Mucosa of descending colon (tissue), 3 donors: ENCODE measurements at regions not wholly inside any gene's neighbourhood (a gene's known extent, or its start where the extent isn't known, plus 50 kb on each side); places are given as distances from the start of the nearest gene placed in this dataset.

Source experiments
- ATAC-seq: fragments of 200-7000 bp; cut with Tn5 transposase; one replicate; pipeline ENCODE4 v1.9.1; 2020; ENCODE audit warnings: mild to moderate bottlenecking, moderate library complexity
- DNase-seq, 3 donors: peaks; one replicate each; pipeline ENCODE4 v3.0.0-alpha.2; 2020
- H3K36me3 ChIP-seq: fragments of 200-600 bp; one replicate; pipeline ENCODE4 v1.8.0; 2021; ENCODE audit warnings: low read depth, mild to moderate bottlenecking
- H3K4me1 ChIP-seq: fragments of 200-600 bp; one replicate; pipeline ENCODE4 v1.8.0; 2021; ENCODE audit warnings: low read depth, mild to moderate bottlenecking
- H3K4me3 ChIP-seq: fragments of 200-600 bp; one replicate; pipeline ENCODE4 v1.8.0; 2021; ENCODE audit warnings: mild to moderate bottlenecking
- H3K9me3 ChIP-seq: fragments of 200-600 bp; one replicate; pipeline ENCODE4 v1.8.0; 2021; ENCODE audit warnings: mild to moderate bottlenecking
- CTCF ChIP-seq: fragments of 200-600 bp; IDR thresholded peaks from one replicate; pipeline ENCODE4 v1.8.0; 2022; ENCODE audit warnings: antibody characterized with exemption, mild to moderate bottlenecking
- intact Hi-C, 2 donors: fragments of 100-400 bp; cut with DNase I in 1 of 2; cut with micrococcal nuclease in 1 of 2; formaldehyde crosslinking; loops; one replicate each; pipeline versions ENCODE4 v1.11.0 to v1.11.1; 2022; cut with DNase I, micrococcal nuclease
- donor health status: DM: no; HTN: no; CAD: no; lungs with moderate emphysema.
- donor health status: DM: no; HTN: no; CAD: no.
- donor health status: DM: no; HTN: yes; CAD: no.

- no peak for ATAC-seq
- Histone ChIP-seq H3K4me3 (no peak overlapping the region), H3K9me3 (no peaks in the 10 kb centered on the region), H3K36me3 (no peaks in the 10 kb centered on the region), H3K4me1 (no peaks in the 10 kb centered on the region)
- TF ChIP-seq CTCF = no peak
- intact Hi-C loops = no loop called here
- no peak for DNase-seq
These were observed 420.0 kb upstream of the SLC30A5 start for GRCh38 chr5:68673823-68674180.

- DNase-seq = no peak
- intact Hi-C loops = no loop called here
- Histone ChIP-seq H3K4me3 (no peak overlapping the region), H3K4me1 (no peaks in the 10 kb centered on the region), H3K9me3 (no peaks in the 10 kb centered on the region), H3K36me3 (no peaks in the 10 kb centered on the region)
- TF ChIP-seq CTCF = no peak
- no peak for ATAC-seq
These were observed 414.8 kb upstream of the SLC30A5 start for GRCh38 chr5:68679041-68679440.

GRCh38 chr5:68680366-68680765 lies 413.4 kb upstream of the SLC30A5 start:
- ATAC-seq (no peak), DNase-seq (no peak)
- Histone ChIP-seq H3K4me3 (no peak overlapping the region), H3K4me1 (no peaks in the 10 kb centered on the region), H3K36me3 (no peaks in the 10 kb centered on the region), H3K9me3 (no peaks in the 10 kb centered on the region)
- intact Hi-C loops = no loop called here
- TF ChIP-seq CTCF = no peak

- H3K36me3 ChIP-seq = no peaks in the 10 kb centered on the region
- no peaks in the 10 kb centered on the region for H3K9me3 ChIP-seq
- H3K4me1 ChIP-seq = no peaks in the 10 kb centered on the region
- ATAC-seq (no peak), DNase-seq (no peak)
- no peak for TF ChIP-seq CTCF
- intact Hi-C loops = no loop called here
- H3K4me3 ChIP-seq = no peak overlapping the region
These were observed 411.9 kb upstream of the SLC30A5 start for GRCh38 chr5:68681929-68682328.

GRCh38 chr5:68682400-68683160 lies 411.2 kb upstream of the SLC30A5 start:
- DNase-seq (peak; percentile 40 to 77 (median 44)), ATAC-seq (peak; percentile 92)
- no peak overlapping the region for H3K4me3 ChIP-seq
- H3K36me3 ChIP-seq = no peaks in the 10 kb centered on the region
- H3K4me1 ChIP-seq = no peaks in the 10 kb centered on the region
- intact Hi-C loops = no loop called here
- no peak for TF ChIP-seq CTCF
- H3K9me3 ChIP-seq = no peaks in the 10 kb centered on the region

GRCh38 chr5:68683632-68684036 lies 410.2 kb upstream of the SLC30A5 start:
- H3K4me1 ChIP-seq = no peaks in the 10 kb centered on the region
- intact Hi-C loops = no loop called here
- no peak for TF ChIP-seq CTCF
- no peaks in the 10 kb centered on the region for H3K36me3 ChIP-seq
- ATAC-seq (peak; percentile 36), DNase-seq (no peak)
- H3K9me3 ChIP-seq = no peaks in the 10 kb centered on the region
- no peak overlapping the region for H3K4me3 ChIP-seq
